ENCODE measurements at regions not wholly inside any gene's neighbourhood (a gene's known extent, or its start where the extent isn't known, plus 50 kb on each side); places are given as distances from the start of the nearest gene placed in this dataset.

DNA sequence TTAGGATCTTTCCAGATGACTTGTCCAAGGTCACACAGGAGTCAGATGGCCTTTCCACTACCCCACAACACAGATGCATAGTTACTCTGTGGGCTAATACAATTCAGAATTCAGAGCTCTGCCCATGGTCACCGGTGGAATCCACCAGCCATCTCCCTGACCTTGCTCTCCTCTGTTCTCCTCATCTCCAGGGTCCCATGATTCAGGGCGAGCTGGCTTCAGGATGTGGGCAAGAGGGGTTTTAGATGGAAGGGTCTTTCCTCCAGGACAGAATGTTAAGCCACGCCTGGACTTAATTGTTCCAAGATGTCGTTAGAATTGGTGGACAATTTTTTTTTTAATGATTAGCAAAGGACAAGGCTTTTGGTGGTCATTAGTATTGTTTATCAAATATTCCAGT is 81.7 kb upstream of the LARP1 start:
- ChIA-PET CTCF (ENCODE audit: partially characterized antibody) (interaction anchor here (0.9 to 1.0 kb wide), 2 partner anchors 9 to 11 kb away, joined by 4 to 5 read pairs; no protein-coding TSS in a partner anchor), POLR2A (ENCODE audit: partially characterized antibody) (interaction anchor here (0.6 to 1.1 kb wide), 4 partner anchors 90 to 187 kb away, joined by 3 to 4 read pairs (median 3); no protein-coding TSS in a partner anchor)
- H3K9ac ChIP-seq (replicated peaks in 1 of 4; ENCODE audit: extremely low read depth in 1 of 4, low read depth in 3 of 4, low read length in 3 of 4) = no peak overlapping the region
- H2BK120ac ChIP-seq (replicated peaks; ENCODE audit: low read depth, low read length) = no peak overlapping the region
- FAIRE-seq (no peak), DNase-seq (ENCODE audit: low read depth in 1 of 2, low spot score in 2 of 2) (no peak)
- no peak overlapping the region for H3K4me2 ChIP-seq (ENCODE audit: insufficient read depth in 1 of 2, low read depth in 2 of 2, low read length in 2 of 2)
- H3K79me1 ChIP-seq (ENCODE audit: low read depth, low read length) = no peaks in the 10 kb centered on the region
- no peak overlapping the region for H3K56ac ChIP-seq (replicated peaks; ENCODE audit: insufficient read length, low read depth, low read length)
- H3K14ac ChIP-seq (ENCODE audit: insufficient read length) = no peak overlapping the region
- H4K8ac ChIP-seq (ENCODE audit: extremely low read depth, insufficient read depth, low read length) = no peak overlapping the region
- 61% methylated on average over 3 of the region's 4 CpGs; no CpG with 5 or more reads in 1 of the 2 experiments for WGBS, 2 experiments (ENCODE audit: extremely low coverage in 1 of 2, insufficient coverage in 1 of 2, insufficient read length in 1 of 2, insufficient replicate concordance in 2 of 2, low coverage in 1 of 2, low lambda C conversion rate in 2 of 2, missing lambda C conversion rate in 1 of 2)
- no peaks in the 10 kb centered on the region for H3K36me3 ChIP-seq (ENCODE audit: control insufficient read depth in 2 of 4, insufficient read depth in 4 of 4, low read length in 3 of 4)
- H3K18ac ChIP-seq (ENCODE audit: extremely low read depth, low read length) = no peak overlapping the region
- no peak overlapping the region for H2BK12ac ChIP-seq (ENCODE audit: low read depth, low read length)
- H4K5ac ChIP-seq (ENCODE audit: insufficient read length, low read depth, low read length) = no peak overlapping the region
- no peak overlapping the region for H3K23ac ChIP-seq (ENCODE audit: insufficient read length)
- H3K27ac ChIP-seq (ENCODE audit: low read depth, low read length) = no peak overlapping the region
- H3K27me3 ChIP-seq (replicated peaks in 1 of 4; ENCODE audit: control insufficient read depth in 3 of 4, extremely low read depth in 1 of 4, insufficient read depth in 3 of 4, low read length in 3 of 4) = no peaks in the 10 kb centered on the region
- no peak overlapping the region for H2BK15ac ChIP-seq (ENCODE audit: low read length)
- no peak overlapping the region for H2BK20ac ChIP-seq (ENCODE audit: low read length)
- no peak for TF ChIP-seq CHD1 (IDR thresholded peaks at IDR 0.05; ENCODE audit: low read depth, low read length)
- no peak for TF ChIP-seq SAP30 (IDR thresholded peaks at IDR 0.05; ENCODE audit: insufficient read depth, insufficient replicate concordance, low read length)
- H3K23me2 ChIP-seq (ENCODE audit: low read depth, low read length) = no peaks in the 10 kb centered on the region
- no peak overlapping the region for H3K4me3 ChIP-seq (ENCODE audit: extremely low read depth in 1 of 4, insufficient read depth in 2 of 4, low read depth in 3 of 4, low read length in 4 of 4)
- H2BK5ac ChIP-seq (ENCODE audit: low read depth, low read length) = no peak overlapping the region
- no peak overlapping the region for H2AFZ ChIP-seq (ENCODE audit: low read length)
- no peak overlapping the region for H2AK5ac ChIP-seq (ENCODE audit: low read depth, low read length)
- no peaks in the 10 kb centered on the region for H3K4me1 ChIP-seq (replicated peaks in 1 of 4; ENCODE audit: control insufficient read depth in 3 of 4, insufficient read depth in 4 of 4, low read length in 3 of 4)
- peaks cover 2% of the 10 kb centered on the region in 2 experiments; a peak in 2 of 4 replicates for H3K9me3 ChIP-seq (ENCODE audit: insufficient read depth in 2 of 2, low read depth in 1 of 2, low read length in 1 of 2)
- H3K4ac ChIP-seq (replicated peaks; ENCODE audit: insufficient read length, low read depth, low read length) = no peak overlapping the region
- H4K20me1 ChIP-seq (replicated peaks in 1 of 2; ENCODE audit: control insufficient read depth in 1 of 2, insufficient read depth in 2 of 2, low read length in 2 of 2) = no peaks in the 10 kb centered on the region
- H3K79me2 ChIP-seq (ENCODE audit: control insufficient read depth in 1 of 2, insufficient read depth in 2 of 2, low read length in 2 of 2) = no peaks in the 10 kb centered on the region
- H4K91ac ChIP-seq (replicated peaks; ENCODE audit: insufficient read length, low read length) = no peak overlapping the region
